SK-N-SH treated with all-trans-retinoic acid at 6 μM for 48 hours (cell line): ENCODE measurements at regions not wholly inside any gene's neighbourhood (a gene's known extent, or its start where the extent isn't known, plus 50 kb on each side); places are given as distances from the start of the nearest gene placed in this dataset.
A peak's percentile ranks its signal among the peaks of the same experiment; 100 is the strongest.

ENCODE experiments used
- ATAC-seq: fragments of 200-7000 bp; cut with Tn5 transposase; 3 replicates; pipeline ENCODE4 v1.9.1; 2020; ENCODE audit warnings: mild to moderate bottlenecking, moderate library complexity
- ARNTL ChIP-seq: fragments of 450-650 bp; formaldehyde crosslinking; IDR thresholded peaks from 2 replicates; pipeline ENCODE4 v1.5.0; 2020; ENCODE audit warnings: low read depth, mild to moderate bottlenecking, moderate library complexity, borderline replicate concordance
- BACH2 ChIP-seq: fragments of 250-450 bp; sonication (Bioruptor Pico); IDR thresholded peaks from 2 replicates; pipeline ENCODE4 v1.9.0; 2021; ENCODE audit warnings: mild to moderate bottlenecking, borderline replicate concordance
- CREB5 ChIP-seq: fragments of 250-450 bp; sonication (Bioruptor Pico); IDR thresholded peaks from 2 replicates; pipeline ENCODE4 v1.5.1; 2020; ENCODE audit warnings: low read depth, mild to moderate bottlenecking, moderate library complexity
- CSDC2 ChIP-seq: fragments of 250-450 bp; sonication (Bioruptor Pico); IDR thresholded peaks from 2 replicates; pipeline ENCODE4 v1.5.0; 2020; ENCODE audit warnings: mild to moderate bottlenecking, moderate library complexity
- GLIS3 ChIP-seq: fragments of 250-450 bp; sonication (Bioruptor Pico); IDR thresholded peaks from 2 replicates; pipeline ENCODE4 v1.5.0; 2020; ENCODE audit warnings: mild to moderate bottlenecking, moderate library complexity
- PATZ1 ChIP-seq: fragments of 250-450 bp; sonication (Bioruptor Pico); IDR thresholded peaks from 2 replicates; pipeline ENCODE4 v1.8.0; 2020; ENCODE audit warnings: mild to moderate bottlenecking, moderate library complexity, borderline replicate concordance
- PPARA ChIP-seq: fragments of 250-450 bp; sonication (Bioruptor Pico); IDR thresholded peaks from 2 replicates; pipeline ENCODE4 v1.5.0; 2020; ENCODE audit warnings: mild to moderate bottlenecking, borderline replicate concordance
- RARB ChIP-seq: fragments of 250-450 bp; sonication (Bioruptor Pico); IDR thresholded peaks from 2 replicates; pipeline ENCODE4 v1.8.0; 2021; ENCODE audit warnings: mild to moderate bottlenecking, moderate library complexity
- TCF4 ChIP-seq: fragments of 250-450 bp; sonication (Bioruptor Pico); IDR thresholded peaks from 2 replicates; pipeline ENCODE4 v1.8.0; 2021; ENCODE audit warnings: mild to moderate bottlenecking, moderate library complexity, borderline replicate concordance
- TOX ChIP-seq: fragments of 250-450 bp; sonication (Bioruptor Pico); IDR thresholded peaks from 2 replicates; pipeline ENCODE4 v1.8.0; 2021; ENCODE audit warnings: mild to moderate bottlenecking, moderate library complexity, borderline replicate concordance
- TSHZ2 ChIP-seq: fragments of 250-450 bp; sonication (Bioruptor Pico); IDR thresholded peaks from 2 replicates; pipeline ENCODE4 v1.5.0; 2020; ENCODE audit warnings: mild to moderate bottlenecking, moderate library complexity
- ZC3H10 ChIP-seq: fragments of 250-450 bp; sonication (Bioruptor Pico); IDR thresholded peaks from 2 replicates; pipeline ENCODE4 v1.5.1; 2021; ENCODE audit warnings: mild to moderate bottlenecking, moderate library complexity
- ZFP3 ChIP-seq: fragments of 250-450 bp; sonication (Bioruptor Pico); IDR thresholded peaks from 2 replicates; pipeline ENCODE4 v1.5.0; 2020; ENCODE audit warnings: mild to moderate bottlenecking, moderate library complexity
- ZFP30 ChIP-seq: fragments of 450-650 bp; formaldehyde crosslinking; IDR thresholded peaks from 2 replicates; pipeline ENCODE4 v1.5.0; 2022; ENCODE audit warnings: mild to moderate bottlenecking, moderate library complexity
- ZNF565 ChIP-seq: fragments of 450-650 bp; formaldehyde crosslinking; conservative IDR thresholded peaks from 2 replicates; pipeline ENCODE4 v1.5.0; 2020; ENCODE audit warnings: low read depth, mild to moderate bottlenecking, moderate library complexity
- ZNF70 ChIP-seq: fragments of 450-650 bp; formaldehyde crosslinking; IDR thresholded peaks from 2 replicates; pipeline ENCODE4 v1.5.0; 2020; ENCODE audit warnings: mild to moderate bottlenecking, moderate library complexity
- ZNF8 ChIP-seq: fragments of 450-650 bp; formaldehyde crosslinking; IDR thresholded peaks from 2 replicates; pipeline ENCODE4 v1.5.0; 2020; ENCODE audit warnings: mild to moderate bottlenecking, moderate library complexity
- TF ChIP-seq, protein P1 (sequence below): fragments of 250-450 bp; sonication (Bioruptor Pico); IDR thresholded peaks from 2 replicates; pipeline ENCODE4 v1.5.1; 2021; ENCODE audit warnings: mild to moderate bottlenecking, moderate library complexity
- TF ChIP-seq, protein P2 (sequence below): fragments of 250-450 bp; sonication (Bioruptor Pico); IDR thresholded peaks from 2 replicates; pipeline ENCODE4 v1.8.0; 2021; ENCODE audit warnings: low read depth, mild to moderate bottlenecking, moderate library complexity, borderline replicate concordance

DNA sequence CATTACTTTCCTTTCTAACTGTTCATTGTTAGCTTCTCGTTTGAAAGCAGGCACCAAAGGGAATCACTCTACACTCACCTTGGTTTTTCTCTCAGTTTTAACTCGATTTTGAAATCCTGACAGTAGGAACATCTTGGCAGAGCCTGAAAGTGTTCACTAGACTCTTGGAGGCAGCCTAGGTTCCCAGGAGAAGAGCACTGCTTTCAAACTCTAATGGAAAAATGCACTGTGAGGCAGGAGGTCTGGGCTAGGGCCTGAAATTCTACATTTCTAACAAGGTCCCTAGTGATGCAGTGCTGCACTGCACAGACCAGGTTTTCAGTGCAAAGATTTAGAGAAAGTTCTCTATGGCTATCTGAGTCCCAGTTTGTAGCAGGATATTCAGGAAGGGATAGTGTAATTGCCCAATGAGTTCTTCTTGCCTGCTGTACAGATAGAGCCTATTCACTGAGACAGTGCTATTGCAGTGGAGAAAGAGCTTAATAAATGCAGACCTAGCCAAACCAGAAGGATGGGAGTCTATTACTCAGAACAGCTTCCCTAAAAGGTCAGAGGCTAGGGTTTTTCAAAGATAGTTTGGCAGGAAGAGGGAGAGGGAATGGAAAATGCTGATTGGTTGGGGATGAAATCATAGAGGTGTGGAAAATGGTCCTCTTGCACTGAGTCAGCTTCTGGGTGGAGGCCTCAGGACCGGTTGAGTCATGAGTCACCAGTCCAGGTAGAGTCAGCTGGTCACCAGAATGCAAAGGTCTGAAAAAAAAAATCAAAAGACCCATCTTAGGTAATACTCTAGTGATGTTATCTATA, 153.9 kb downstream of the GPBP1 start:
- ATAC-seq, result no peak

DNA sequence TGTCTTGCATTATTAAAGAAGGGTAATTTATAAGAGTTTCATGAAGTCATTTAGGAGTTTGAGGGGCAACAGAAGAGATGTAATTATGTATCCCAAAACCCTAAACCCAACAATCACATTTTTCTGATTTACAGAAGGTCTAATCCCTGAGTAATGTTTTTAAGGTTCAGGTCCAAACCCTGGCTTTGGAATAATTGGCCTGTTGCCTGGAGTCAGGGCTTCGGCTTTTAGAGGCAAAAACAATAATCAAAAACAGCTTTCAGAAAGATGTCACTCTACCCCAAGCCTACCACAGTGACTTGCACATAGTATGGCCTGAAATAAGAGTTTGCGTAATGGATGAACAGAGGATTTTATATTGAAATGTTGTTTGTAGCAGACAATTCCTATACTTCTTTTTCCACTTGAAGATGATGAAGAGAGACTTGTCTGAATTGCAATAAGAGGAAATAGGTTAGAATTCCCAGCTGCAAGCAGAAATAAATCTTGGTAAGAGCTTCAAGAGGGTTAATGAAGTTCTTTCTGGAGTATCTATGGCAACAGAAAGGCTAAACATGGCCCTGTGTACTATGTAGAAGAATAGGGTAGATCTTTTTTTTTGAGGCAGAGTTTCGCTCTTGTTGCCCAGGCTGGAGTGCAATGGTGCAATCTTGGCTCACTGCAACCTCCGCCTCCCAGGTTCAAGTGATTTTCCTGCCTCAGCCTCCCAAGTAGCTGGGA, 152.0 kb downstream of the GPBP1 start:
- peak; percentile 68; the same call in 2 of the 3 replicates for ATAC-seq
- TF ChIP-seq ZFP30 (CRISPR knock-in tag) (no peak), ZNF8 (CRISPR knock-in tag) (no peak), CREB5 (CRISPR knock-in tag) (no peak), TCF4 (CRISPR knock-in tag) (no peak), PATZ1 (CRISPR knock-in tag) (no peak), PPARA (CRISPR knock-in tag) (no peak), ARNTL (CRISPR knock-in tag) (no peak)

More for the DNA sequence above, 153.9 kb downstream of the GPBP1 start:
- TF ChIP-seq PATZ1 (CRISPR knock-in tag), result no peak
- TF ChIP-seq, protein P1, sequence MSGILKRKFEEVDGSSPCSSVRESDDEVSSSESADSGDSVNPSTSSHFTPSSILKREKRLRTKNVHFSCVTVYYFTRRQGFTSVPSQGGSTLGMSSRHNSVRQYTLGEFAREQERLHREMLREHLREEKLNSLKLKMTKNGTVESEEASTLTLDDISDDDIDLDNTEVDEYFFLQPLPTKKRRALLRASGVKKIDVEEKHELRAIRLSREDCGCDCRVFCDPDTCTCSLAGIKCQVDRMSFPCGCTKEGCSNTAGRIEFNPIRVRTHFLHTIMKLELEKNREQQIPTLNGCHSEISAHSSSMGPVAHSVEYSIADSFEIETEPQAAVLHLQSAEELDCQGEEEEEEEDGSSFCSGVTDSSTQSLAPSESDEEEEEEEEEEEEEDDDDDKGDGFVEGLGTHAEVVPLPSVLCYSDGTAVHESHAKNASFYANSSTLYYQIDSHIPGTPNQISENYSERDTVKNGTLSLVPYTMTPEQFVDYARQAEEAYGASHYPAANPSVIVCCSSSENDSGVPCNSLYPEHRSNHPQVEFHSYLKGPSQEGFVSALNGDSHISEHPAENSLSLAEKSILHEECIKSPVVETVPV, result no peak
- no peak for TF ChIP-seq ZNF8 (CRISPR knock-in tag)
- TF ChIP-seq ZNF565 (CRISPR knock-in tag), result no peak
- TF ChIP-seq PPARA (CRISPR knock-in tag), result no peak
- TF ChIP-seq CSDC2 (CRISPR knock-in tag), result no peak
- TF ChIP-seq, protein P2, sequence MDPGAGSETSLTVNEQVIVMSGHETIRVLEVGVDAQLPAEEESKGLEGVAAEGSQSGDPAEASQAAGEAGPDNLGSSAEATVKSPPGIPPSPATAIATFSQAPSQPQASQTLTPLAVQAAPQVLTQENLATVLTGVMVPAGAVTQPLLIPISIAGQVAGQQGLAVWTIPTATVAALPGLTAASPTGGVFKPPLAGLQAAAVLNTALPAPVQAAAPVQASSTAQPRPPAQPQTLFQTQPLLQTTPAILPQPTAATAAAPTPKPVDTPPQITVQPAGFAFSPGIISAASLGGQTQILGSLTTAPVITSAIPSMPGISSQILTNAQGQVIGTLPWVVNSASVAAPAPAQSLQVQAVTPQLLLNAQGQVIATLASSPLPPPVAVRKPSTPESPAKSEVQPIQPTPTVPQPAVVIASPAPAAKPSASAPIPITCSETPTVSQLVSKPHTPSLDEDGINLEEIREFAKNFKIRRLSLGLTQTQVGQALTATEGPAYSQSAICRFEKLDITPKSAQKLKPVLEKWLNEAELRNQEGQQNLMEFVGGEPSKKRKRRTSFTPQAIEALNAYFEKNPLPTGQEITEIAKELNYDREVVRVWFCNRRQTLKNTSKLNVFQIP (CRISPR knock-in tag), result no peak
- TF ChIP-seq ZNF70 (CRISPR knock-in tag), result no peak
- TF ChIP-seq ZFP30 (CRISPR knock-in tag), result no peak
- TF ChIP-seq BACH2 (CRISPR knock-in tag), result no peak
- no peak for TF ChIP-seq RARB (CRISPR knock-in tag)
- no peak for TF ChIP-seq ZC3H10 (CRISPR knock-in tag)
- no peak for TF ChIP-seq TSHZ2 (CRISPR knock-in tag)
- TF ChIP-seq GLIS3 (CRISPR knock-in tag), result no peak
- no peak for TF ChIP-seq ARNTL (CRISPR knock-in tag)
- no peak for TF ChIP-seq ZFP3 (CRISPR knock-in tag)
- no peak for TF ChIP-seq CREB5 (CRISPR knock-in tag)
- TF ChIP-seq TOX, result no peak
- TF ChIP-seq TCF4 (CRISPR knock-in tag), result no peak
